NCI-H446 (cell line): ENCODE measurements at regions not wholly inside any gene's neighbourhood (a gene's known extent, or its start where the extent isn't known, plus 50 kb on each side); places are given as distances from the start of the nearest gene placed in this dataset.

Experiments
- DNase-seq, 2 experiments: peaks; one replicate each; lab custom pipeline; 2025; lab: John Stamatoyannopoulos, UW

- no peak for DNase-seq
Observed at GRCh38 chr14:99057576-99058083, 214.4 kb downstream of the BCL11B start.

- DNase-seq: no peak
Observed at GRCh38 chr14:99058542-99058941, 213.5 kb downstream of the BCL11B start.

DNA sequence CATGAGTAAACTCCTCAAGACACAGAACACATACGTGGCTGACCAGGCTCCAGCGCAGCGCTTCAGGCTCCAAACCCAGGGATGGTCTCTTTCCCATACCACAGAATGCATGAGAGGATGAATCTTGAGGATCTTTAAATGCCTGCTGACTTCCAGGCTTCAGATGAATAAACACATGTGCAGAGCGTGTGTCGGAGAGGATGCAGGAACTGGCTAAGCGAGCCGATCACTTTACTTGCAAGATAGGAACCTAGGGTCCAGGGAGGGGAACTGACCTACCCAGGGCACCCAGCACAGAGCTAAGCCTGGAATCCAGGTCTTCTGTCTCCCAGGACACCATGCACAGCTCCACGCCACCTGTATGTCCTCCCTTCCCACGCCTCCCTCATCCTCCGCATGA lies 209.8 kb downstream of the BCL11B start:
- DNase-seq: no peak

DNA sequence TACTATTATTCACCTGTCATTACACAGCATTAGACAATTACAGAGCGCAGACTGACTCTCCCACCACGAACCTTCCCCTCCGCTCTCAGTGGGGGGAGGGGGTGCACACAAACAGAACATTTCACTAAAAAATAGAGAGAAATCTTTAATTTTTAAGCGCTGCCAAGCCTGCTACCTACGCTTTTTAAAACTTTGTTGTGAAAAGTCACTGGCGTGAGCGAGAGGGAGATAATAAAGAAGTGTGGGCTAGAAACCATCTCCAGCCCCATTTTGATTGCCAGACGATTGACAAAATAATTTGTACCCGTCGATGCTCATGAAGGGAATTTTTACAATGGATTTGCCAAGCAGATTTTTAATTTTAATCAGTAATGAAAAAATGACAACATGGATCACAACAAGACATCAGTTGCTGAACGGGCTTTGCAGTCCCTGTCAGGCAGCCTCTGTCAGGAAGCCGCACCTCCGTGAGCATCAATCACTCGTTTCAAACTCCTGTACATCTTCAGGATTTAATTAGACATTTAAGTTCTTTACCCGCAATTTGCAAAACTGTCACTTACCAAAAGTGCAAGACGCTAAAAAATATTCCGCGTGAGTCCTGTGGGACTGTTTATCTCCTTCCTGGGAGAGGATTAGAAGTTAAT lies 209.1 kb downstream of the BCL11B start:
- no peak for DNase-seq

GRCh38 chr14:99063620-99064225 lies 208.3 kb downstream of the BCL11B start:
- DNase-seq: no peak

- DNase-seq: no peak
Observed at GRCh38 chr14:99064262-99064954, 207.6 kb downstream of the BCL11B start.

GRCh38 chr14:99065551-99065950 lies 206.4 kb downstream of the BCL11B start:
- DNase-seq: no peak

DNA sequence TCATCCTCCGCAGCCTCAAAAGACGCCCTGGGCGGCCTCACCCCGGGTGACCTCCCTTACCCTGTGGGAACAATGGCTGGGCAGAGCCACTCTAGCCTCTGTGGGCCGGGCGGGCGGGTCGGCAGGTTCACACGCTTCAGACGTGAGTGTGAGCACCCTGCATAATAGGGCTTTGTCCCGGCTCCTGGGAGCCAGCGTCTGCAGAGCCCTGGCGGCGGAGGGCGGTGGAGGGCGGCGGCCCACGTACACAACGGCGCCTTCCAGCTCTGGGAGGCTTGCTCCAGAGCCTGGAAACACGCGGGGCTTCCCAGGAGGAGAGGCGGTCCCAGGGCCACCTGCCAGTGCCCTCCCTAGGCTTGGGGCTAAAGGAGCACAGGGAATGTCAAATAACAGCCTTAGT lies 205.6 kb downstream of the BCL11B start:
- no peak for DNase-seq

GRCh38 chr14:99067141-99067920 lies 204.7 kb downstream of the BCL11B start:
- no peak for DNase-seq

DNA sequence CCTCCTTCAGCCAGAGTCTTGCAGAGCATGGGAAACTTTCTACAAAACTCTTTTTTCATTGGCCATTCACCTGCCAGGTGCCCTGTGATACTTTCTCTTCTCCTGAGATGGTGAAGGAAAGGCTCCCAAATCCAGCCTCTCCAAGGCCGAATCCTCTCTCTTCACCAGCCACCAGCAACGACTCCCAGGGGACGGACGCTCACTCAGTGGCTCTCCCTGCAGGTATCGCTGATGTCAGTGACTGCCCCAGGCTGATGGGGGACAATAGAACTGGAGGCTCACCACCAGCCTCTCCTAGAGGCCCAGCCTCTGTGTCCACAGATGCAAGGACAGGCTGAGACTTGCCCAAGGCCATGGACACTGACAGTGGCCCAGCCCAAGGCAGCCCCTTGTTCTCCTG lies 204.1 kb downstream of the BCL11B start:
- DNase-seq: no peak

GRCh38 chr14:99069946-99070345 lies 202.1 kb downstream of the BCL11B start:
- DNase-seq: no peak

- no peak for DNase-seq
Observed at GRCh38 chr14:99072433-99072832, 199.6 kb downstream of the BCL11B start.

GRCh38 chr14:99072956-99073355 lies 199.0 kb downstream of the BCL11B start:
- no peak for DNase-seq

GRCh38 chr14:99073431-99073830 lies 198.6 kb downstream of the BCL11B start:
- DNase-seq: no peak

GRCh38 chr14:99075061-99075460 lies 196.9 kb downstream of the BCL11B start:
- no peak for DNase-seq

- DNase-seq: no peak
Observed at GRCh38 chr14:99075771-99076375, 196.1 kb downstream of the BCL11B start.

GRCh38 chr14:99077076-99077843 lies 194.7 kb downstream of the BCL11B start:
- no peak for DNase-seq

- DNase-seq: no peak
Observed at GRCh38 chr14:99077844-99078236, 194.2 kb downstream of the BCL11B start.

- no peak for DNase-seq
Observed at GRCh38 chr14:99078426-99078825, 193.6 kb downstream of the BCL11B start.

- no peak for DNase-seq
Observed at GRCh38 chr14:99079061-99079727, 192.8 kb downstream of the BCL11B start.

- DNase-seq: no peak
Observed at GRCh38 chr14:99080306-99080705, 191.7 kb downstream of the BCL11B start.
